NCI-H526 treated with DMSO at 0.1 percent for 48 hours (cell line): ENCODE measurements at regions not wholly inside any gene's neighbourhood (a gene's known extent, or its start where the extent isn't known, plus 50 kb on each side); places are given as distances from the start of the nearest gene placed in this dataset.
"Not testable (repeated sequence)": the region's sequence is repeated elsewhere in the genome, so short reads cannot be mapped to it uniquely, and the experiment has no call there.

Experiments
- DNase-seq: peaks from one replicate; lab custom pipeline; 2025; lab: John Stamatoyannopoulos, UW

DNA sequence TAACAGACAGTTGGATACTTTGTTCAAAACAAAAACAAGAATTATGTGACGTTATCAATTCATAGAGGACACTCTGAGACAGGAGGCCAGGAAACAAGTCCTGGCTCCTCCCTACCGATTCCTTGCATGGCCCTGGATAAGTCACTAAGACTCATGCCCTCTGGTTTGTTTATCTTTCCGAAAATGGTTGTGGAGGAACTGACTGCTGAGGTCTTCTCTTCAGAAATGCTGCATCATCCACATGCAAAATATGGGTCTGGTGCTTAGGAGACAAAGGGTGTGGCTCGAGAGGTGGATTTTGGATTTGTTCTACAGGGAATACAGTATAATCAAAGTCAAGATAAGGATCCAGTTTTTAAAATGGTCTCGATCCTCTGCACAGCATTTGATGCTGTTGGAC, 130.9 kb downstream of the RELL1 start:
- peak; percentile 57 for DNase-seq

DNA sequence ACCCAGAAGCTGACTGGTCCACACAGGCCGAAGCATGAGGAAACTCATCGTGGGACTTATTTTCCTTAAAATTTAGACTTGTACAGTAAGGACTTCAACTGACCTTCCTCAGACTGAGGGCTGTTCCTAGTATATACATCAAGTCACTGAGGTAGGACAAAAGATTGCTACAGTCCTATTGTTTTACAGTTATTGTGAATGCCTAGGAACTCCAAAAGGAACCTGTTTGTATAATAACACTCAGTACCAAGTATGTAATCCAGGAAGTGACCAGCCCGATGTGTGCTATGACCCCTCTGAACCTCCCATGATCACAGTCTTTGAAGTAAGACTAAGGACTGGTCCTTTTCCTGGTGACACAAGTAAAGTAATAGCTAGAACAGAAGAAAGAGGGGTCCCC, 136.3 kb downstream of the RELL1 start:
- not testable (repeated sequence) for DNase-seq

DNA sequence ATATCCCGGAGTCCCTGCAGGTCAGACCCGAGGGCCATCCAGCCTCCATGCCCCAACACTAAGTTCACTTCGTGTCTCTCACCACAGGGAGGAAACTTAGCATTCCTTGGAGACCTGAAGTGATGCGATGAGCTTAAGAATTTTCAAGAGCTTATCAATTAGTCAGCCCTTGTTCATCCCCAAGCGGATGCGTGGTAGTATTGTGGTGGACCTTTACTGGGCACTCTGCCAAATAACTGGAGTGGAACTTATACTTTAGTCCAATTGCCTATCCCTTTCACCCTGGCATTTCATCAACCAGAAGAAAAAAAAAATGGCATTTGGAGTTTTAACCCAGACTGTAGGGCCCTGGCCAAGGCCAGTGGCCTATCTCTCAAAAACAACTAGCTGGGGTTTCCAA, 137.1 kb downstream of the RELL1 start:
- DNase-seq = no peak

DNA sequence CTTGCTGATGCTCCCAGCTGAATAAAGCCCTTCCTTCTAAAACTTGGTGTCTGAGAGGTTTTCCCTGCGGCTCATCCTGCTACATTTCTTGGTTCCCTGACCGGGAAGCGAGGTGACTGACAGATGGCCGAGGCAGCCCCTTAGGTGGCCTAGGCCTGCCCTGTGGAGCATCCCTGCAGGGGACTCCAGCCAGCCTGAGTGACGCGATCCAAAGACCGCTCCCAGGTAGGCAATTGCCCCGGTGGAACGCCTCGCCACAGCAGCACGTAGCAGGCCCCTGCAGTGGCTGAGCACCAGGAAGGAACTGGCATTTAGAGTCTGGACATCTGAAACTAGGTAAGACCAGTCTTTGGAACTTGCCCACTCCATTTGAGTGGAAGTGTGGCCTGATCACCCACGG, 139.6 kb downstream of the RELL1 start:
- no peak for DNase-seq

DNA sequence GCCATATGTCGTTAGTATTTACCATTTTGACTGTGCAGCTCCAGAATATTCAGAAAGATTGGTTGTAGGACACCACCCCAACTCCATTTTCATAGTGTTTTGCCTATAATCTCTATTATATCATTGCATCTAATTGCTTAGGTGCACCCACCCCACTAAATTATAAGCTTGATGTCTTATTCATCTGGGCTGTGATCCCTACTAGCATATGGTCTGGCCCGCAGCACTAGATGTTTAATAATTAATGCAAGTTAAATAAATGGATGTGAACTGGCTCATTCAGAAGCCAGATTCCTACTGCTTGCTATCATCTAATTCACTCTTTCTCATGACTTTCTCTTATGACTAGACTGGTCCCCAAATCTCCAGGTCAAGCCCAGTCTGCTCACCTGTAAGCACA, 143.5 kb downstream of the RELL1 start:
- DNase-seq = peak; percentile 17

DNA sequence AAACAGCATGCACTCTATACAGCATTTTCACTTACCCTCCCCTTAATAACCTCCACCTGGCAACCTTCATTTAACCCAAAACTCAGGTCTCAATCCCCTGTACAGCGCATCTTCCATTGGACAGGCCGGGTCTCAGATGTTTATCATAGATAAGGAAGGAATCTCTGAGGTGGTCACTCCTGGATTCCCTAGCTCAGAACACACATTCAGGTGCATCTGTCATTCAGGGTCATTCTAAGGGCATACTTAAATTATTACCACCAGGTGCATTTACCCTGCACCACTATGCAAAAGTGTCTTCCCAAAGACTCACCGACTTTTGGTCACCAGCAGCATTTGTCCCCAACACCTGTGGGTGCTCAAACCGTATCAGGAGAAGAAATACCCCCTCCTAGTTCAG, 144.2 kb downstream of the RELL1 start:
- DNase-seq = peak; percentile 27

DNA sequence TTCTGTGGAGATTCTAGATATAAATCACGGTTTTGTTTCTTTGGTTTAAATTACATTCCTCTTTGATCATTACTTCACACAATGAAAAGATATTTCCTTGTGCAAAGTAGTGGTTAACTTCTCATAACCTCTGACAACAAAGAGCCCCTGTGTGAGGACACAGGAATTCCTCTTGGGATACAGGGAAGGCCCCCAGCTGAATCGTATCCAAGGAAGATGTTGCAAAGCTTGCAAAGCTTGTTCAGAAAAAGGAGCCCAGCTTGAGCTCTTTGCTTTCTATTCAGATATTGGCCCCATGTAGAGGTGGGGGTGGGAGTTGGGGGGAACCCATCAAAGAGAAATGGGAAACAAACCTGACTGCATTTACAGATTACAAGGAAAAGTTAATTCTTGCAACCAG, 145.7 kb downstream of the RELL1 start:
- DNase-seq = no peak

DNA sequence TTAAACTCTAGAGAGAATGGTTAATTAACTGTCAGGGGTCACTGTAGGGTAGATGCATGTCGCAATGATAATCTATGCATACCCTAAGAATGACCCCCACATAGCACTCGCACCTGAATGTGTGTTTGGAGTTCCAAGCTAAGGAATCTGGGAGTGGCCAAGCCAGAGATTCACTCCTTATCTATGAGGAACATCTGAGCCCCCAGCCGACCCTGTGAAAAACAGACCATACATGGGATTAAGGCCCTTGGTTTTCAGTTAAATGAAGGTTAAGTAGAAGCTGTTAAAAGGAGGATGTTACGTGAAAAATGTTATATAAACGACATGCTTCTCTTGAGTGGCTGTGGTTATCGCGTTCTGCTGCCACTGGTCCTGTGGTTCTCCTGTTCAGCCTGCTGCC, 147.2 kb downstream of the RELL1 start:
- no peak for DNase-seq

DNA sequence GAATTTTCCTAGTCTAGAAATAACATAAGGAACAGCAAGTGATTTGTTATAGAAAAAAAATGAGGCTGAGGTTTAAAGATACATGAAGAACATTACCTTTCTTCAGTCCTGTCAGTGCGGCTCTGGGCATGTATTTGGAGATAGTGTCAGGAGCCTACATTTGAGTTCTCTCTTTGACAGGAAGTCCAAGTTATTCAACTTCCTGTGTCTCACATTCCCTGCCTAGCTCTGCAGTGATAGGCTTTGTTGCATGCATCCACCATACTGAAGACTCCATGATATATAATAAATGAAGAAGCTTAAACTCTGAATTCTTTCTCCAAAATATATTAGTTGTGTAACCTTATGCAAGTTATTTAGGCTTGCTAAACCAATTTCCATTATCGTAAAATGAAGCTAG, 148.7 kb downstream of the RELL1 start:
- DNase-seq = no peak

DNA sequence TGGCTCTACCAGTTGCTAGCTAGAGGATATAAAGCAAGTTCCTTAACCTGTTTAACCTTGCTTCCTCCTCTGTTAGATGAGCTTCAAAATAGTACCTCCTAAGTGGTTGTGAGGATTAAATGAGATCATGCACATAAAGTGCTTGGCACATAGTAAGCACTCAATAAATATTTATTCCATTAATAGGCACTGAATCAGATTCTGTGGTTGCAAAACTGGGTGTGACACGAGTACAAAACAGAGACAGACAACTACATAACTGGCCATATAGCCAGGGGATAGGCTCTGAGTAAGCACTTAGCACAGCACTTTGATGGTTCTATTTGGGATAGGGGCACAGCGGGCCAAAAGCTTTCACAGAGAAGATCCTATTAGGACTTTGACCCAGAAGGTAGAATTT, 150.3 kb downstream of the RELL1 start:
- DNase-seq = no peak

DNA sequence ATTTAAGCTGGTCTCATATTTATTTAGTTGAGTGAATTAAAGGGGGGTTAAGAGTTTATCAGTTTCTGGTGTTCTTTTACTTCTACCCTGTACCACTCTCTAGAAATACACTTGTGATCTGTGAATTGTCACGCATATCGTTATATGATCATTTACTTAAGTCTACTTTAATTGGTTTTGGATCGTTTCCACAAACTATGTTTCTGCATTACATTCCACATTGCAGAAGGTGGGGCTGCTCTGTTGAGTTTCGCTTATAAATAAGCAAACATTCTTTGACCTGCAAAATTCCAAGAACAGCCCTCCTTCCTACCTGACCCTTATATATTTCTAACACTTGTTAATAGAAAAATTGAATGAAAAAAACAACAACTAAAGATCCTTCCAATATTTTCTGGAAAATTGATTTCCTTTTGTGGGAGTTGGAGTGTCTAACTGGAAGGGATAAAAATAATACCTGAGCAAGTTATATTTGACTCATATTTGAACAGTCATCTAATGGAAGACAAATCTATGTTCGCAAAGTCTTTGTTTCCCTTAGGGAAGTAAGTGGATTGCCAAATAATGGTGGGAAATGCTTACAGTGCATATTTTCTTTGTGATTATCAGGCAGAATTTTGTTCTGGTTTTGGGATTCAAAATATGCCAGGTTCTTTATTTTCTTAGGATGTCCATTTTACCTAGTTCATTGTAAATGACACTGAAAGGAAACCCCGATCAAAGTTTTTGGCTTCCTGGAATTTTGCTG, 152.7 kb downstream of the RELL1 start:
- DNase-seq = no peak

DNA sequence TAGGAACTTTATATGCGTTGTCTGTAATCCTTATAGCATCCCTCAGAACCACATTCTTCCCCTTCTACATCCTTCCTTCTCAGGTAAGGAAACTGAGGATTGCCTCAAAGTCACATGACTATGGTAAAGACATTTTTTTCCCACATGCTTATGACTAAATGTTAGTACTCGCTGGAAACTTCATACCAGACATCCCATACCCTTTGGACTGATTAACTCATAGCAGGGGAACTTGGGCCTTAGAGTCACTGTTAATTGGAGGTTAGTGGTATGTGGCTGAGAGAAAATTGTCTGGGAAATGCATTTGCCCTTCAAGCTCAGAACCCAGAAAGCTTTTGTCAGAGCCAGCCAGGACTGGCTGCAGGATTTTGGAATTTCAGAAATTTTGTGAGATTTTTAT, 155.0 kb downstream of the RELL1 start:
- DNase-seq = no peak

DNA sequence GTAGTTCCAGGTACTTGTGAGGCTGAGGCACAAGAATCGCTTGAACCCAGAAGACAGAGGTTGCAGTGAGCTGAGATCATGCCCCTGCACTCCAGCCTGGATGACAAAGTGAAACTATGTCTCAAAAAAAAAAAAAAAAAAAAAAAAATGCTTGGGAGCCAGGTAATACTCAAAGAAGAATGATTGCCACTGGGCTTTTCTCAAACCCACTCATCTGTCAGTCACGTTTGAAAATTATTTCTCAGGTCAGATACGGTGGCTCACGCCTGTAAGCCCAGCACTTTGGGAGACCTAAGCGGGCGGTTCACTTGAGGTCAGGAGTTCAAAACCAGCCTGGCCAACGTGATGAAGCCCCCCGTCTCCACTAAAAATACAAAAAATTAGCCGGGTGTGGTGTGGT, 155.7 kb downstream of the RELL1 start:
- DNase-seq = no peak

DNA sequence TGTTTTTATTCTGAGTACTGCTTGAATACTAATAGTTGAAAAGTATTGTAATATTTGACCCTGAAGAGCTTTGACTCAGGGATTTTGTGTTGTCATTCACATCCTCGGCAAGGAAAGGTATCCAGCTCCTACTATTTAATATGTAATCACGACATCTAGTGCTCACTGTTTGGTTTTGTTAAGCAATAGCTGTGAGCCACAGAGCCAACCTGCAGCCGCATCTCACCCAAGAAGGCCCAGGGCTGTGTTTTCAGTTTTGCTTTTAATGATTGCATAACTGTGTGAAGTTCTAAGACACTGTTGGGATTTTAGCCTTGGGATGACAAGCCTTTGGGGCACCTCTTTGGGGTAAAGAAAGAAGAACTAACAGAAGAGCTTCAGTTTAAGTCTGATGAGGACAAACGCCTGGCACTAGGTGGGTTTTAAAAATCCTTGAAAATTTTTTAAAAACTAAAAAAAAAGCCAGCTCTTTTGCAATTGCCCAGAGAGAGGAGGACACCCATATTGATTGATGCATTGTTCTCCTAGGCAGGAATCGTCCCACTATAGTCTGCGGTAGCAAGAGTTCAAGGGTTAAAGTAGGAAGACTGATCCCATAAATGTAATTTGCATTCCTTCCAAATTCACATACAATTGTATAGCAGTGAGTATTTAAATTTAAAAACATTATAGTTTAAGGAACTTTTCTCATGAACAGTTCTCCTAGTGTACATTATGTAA, 157.8 kb downstream of the RELL1 start:
- DNase-seq = peak; percentile 62

DNA sequence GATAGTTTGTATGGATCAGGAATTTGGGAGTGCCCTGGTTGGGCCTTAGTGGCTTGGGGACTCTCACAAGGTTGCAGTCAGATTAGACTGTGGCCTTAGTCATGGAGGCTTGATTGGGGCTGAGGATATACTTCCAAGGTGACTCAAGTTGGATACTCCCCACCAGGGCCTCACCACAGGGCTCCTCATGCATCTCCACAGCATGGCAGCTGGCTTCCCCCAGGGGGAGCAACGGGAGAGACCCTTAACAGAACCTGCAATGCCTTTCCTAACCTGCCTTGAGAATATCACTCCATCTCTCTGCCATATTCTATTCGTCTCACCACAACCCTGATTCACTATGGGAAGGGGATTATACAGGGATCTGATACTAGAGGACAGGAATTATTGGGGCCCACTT, 161.9 kb downstream of the RELL1 start:
- no peak for DNase-seq

DNA sequence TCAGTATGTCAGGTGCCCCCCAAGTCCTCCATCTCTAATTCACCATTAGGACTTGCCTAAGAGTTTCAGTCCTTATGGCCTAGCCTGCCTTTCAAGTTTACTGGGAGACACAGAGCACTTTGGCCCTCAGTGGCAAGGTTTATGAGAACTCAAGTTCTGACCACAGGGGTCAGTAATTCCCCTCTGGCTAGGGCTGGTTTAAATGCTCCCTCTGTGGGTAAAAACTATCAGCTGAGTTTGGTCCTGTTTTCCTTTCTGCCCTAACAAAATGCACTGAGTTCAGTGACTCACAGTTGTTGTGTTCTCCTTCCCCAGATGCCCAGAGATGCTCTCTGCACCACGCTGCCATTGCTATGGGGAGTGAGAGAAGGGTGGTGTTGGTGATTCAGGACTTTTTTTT, 163.2 kb downstream of the RELL1 start:
- no peak for DNase-seq

DNA sequence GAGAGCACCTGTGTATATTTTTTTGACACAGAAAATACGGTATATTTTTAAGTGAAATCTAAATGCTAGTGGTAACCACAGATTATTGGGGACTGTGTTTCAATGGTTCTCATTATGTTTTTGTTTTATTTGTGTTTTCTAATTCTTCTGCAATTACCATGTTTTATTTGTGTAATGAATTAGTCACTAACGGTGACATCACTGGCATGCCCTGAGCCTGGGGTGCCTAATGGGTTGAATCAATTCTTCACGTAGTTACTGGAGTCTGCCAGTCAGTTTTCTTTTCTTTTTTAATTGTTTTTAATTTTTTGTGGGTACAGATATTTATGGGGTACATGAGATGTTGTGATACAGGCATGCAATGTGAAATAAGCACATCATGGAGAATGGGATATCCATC, 168.8 kb downstream of the RELL1 start:
- no peak for DNase-seq

DNA sequence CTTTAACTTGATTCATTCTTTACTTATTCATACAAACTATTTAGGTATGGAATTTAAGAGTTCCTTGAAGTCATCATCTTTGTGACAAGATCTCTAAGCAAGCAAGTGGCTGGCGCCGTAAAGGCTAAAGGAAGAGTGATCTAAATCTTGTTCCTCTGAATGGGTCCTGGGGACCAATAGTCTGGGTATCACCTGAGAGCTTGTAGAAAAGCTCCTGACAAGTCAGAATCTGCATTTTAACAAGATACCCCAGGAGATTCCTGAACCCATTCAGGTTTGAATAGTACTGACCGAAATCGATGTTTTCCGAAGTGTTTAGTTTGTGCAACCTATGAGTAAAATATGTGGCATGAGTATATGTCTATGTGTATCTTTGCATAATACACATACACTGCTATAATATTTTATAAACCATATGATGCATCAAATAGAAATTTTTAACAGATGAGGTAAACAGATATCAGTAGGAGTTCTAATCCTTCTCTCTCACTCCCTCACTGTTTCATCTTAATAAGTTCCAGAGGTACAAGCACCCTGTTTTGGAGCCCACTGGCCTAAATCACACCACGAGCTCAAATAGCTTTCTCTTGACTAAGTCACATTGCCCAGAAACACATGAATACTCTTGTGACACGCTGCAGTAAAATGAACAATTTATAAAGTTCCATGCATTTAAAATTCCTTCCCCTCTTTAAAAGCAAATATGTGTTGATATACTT, 170.0 kb downstream of the RELL1 start:
- no peak for DNase-seq

DNA sequence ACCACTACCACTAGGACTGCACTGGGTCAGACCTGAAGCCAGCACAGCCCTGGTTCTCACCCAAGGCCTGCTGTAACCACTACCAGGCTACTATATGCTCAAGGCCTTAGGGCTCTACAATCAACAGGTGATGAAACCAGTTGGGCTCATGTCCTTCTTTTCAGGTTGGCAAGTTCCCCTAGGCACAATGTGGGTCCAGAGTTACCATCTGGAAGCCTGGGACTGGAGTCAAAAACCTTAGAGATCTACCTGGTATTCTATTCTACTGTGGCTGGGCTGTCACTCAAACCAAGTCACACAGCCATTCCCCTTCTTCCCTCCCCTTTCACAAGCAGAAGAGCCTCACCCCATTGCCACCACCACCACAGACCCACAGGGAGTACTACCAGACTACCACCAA, 175.6 kb downstream of the RELL1 start:
- no peak for DNase-seq

DNA sequence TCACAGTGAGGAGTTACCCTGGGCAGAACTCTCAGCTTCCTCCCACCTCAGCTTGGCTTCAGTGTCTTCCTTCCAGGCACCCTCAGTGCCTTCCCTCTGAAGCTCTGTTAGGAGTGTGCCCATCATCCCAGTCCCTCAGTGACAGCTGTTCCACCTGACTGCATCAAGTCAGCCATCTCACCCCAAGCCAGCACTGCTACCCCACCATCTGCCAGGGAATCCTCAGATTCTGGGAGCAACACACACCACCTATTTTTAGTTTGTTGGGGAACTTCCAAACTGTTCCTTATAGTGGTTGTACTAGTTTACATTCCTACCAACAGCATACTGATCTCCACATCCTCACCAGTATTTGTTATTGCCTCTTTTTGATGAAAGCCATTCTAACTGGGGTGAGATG, 182.9 kb downstream of the RELL1 start:
- DNase-seq = no peak

DNA sequence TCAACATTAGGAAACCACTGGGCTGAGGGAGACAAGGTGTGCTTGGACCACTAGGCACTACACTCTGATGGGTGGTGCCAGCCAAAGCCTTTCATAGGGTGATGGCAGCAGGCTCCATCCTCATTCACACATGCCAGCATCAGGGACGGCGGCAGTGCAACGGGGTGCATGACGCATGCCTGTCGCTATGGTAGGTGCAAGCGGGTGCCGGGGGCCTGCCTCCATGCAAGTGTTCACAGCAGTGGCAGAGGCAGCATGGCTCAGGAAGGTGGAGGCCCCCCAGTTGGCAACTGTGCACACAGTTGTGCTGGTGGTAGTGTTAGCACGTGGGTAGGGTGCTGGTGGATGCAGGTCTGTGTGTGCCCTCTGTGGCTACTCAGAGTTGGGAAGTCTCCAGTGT, 184.1 kb downstream of the RELL1 start:
- no peak for DNase-seq
